ENCODE measurements at regions not wholly inside any gene's neighbourhood (a gene's known extent, or its start where the extent isn't known, plus 50 kb on each side); places are given as distances from the start of the nearest gene placed in this dataset.

- no peak for DNase-seq (ENCODE audit: low read depth, low spot score)
Measured at GRCh38 chr15:85941186-85941855, 138.3 kb upstream of the AGBL1 start.

GRCh38 chr15:85942632-85943031, 137.0 kb upstream of the AGBL1 start:
- no peak for DNase-seq (ENCODE audit: low read depth, low spot score)

GRCh38 chr15:85943151-85943550, 136.5 kb upstream of the AGBL1 start:
- DNase-seq (ENCODE audit: low read depth, low spot score): no peak

- no peak for DNase-seq (ENCODE audit: low read depth, low spot score)
Measured at GRCh38 chr15:85943791-85944190, 135.9 kb upstream of the AGBL1 start.

GRCh38 chr15:85947021-85947420, 132.7 kb upstream of the AGBL1 start:
- no peak for DNase-seq (ENCODE audit: low read depth, low spot score)

GRCh38 chr15:85947936-85948335, 131.7 kb upstream of the AGBL1 start:
- DNase-seq (ENCODE audit: low read depth, low spot score): no peak

GRCh38 chr15:85950101-85950500, 129.6 kb upstream of the AGBL1 start:
- no peak for DNase-seq (ENCODE audit: low read depth, low spot score)

GRCh38 chr15:85954586-85954985, 125.1 kb upstream of the AGBL1 start:
- no peak for DNase-seq (ENCODE audit: low read depth, low spot score)

GRCh38 chr15:85955501-85956391, 123.9 kb upstream of the AGBL1 start:
- no peak for DNase-seq (ENCODE audit: low read depth, low spot score)

- no peak for DNase-seq (ENCODE audit: low read depth, low spot score)
Measured at GRCh38 chr15:85956532-85957275, 123.0 kb upstream of the AGBL1 start.

- no peak for DNase-seq (ENCODE audit: low read depth, low spot score)
Measured at GRCh38 chr15:85959611-85960010, 120.1 kb upstream of the AGBL1 start.

GRCh38 chr15:85960381-85960780, 119.3 kb upstream of the AGBL1 start:
- no peak for DNase-seq (ENCODE audit: low read depth, low spot score)

- DNase-seq (ENCODE audit: low read depth, low spot score): no peak
Measured at GRCh38 chr15:85961821-85962220, 117.8 kb upstream of the AGBL1 start.

- no peak for DNase-seq (ENCODE audit: low read depth, low spot score)
Measured at GRCh38 chr15:85963262-85963760, 116.4 kb upstream of the AGBL1 start.

- DNase-seq (ENCODE audit: low read depth, low spot score): no peak
Measured at GRCh38 chr15:85964471-85964870, 115.2 kb upstream of the AGBL1 start.

- DNase-seq (ENCODE audit: low read depth, low spot score): no peak
Measured at GRCh38 chr15:85967553-85967952, 112.1 kb upstream of the AGBL1 start.

- no peak for DNase-seq (ENCODE audit: low read depth, low spot score)
Measured at GRCh38 chr15:85972805-85973540, 106.7 kb upstream of the AGBL1 start.

GRCh38 chr15:85973584-85974347, 105.9 kb upstream of the AGBL1 start:
- DNase-seq (ENCODE audit: low read depth, low spot score): no peak

GRCh38 chr15:85974348-85974705, 105.3 kb upstream of the AGBL1 start:
- no peak for DNase-seq (ENCODE audit: low read depth, low spot score)

GRCh38 chr15:85974742-85975141, 104.9 kb upstream of the AGBL1 start:
- no peak for DNase-seq (ENCODE audit: low read depth, low spot score)

- no peak for DNase-seq (ENCODE audit: low read depth, low spot score)
Measured at GRCh38 chr15:85976102-85976501, 103.6 kb upstream of the AGBL1 start.
